Left ventricle myocardium inferior (tissue), 1 donor: ENCODE measurements at regions not wholly inside any gene's neighbourhood (a gene's known extent, or its start where the extent isn't known, plus 50 kb on each side); places are given as distances from the start of the nearest gene placed in this dataset.

Experiments used
- DNase-seq: peaks from one replicate; pipeline ENCODE4 v3.0.0-alpha.2; 2020
- H3K27ac ChIP-seq: fragments of 200-600 bp; replicated peaks from 2 replicates; pipeline ENCODE4 v1.8.0; 2021
- H3K27me3 ChIP-seq: fragments of 200-600 bp; 2 replicates; pipeline ENCODE4 v1.8.0; 2021; ENCODE audit warnings: low read depth
- H3K36me3 ChIP-seq: fragments of 200-600 bp; 2 replicates; pipeline ENCODE4 v1.8.0; 2021
- H3K4me1 ChIP-seq: fragments of 200-600 bp; 2 replicates; pipeline ENCODE4 v1.8.0; 2021
- H3K4me3 ChIP-seq: fragments of 200-600 bp; 2 replicates; pipeline ENCODE4 v1.8.0; 2021; ENCODE audit warnings: mild to moderate bottlenecking, moderate library complexity
- H3K9me3 ChIP-seq: fragments of 200-600 bp; replicated peaks from 2 replicates; pipeline ENCODE4 v1.8.0; 2021
- CTCF ChIP-seq: fragments of 200-600 bp; IDR thresholded peaks from 2 replicates; pipeline ENCODE4 v1.8.0; 2021; ENCODE audit warnings: antibody characterized with exemption, mild to moderate bottlenecking, borderline replicate concordance
- intact Hi-C: fragments of 100-400 bp; cut with micrococcal nuclease; formaldehyde crosslinking; loops from one replicate; pipeline ENCODE4 v1.11.0; 2022
- donor health status: DM: no; HTN: yes; CAD: no; lungs with severe emphysema.

- no peak for DNase-seq
- Histone ChIP-seq H3K36me3 (no peaks in the 10 kb centered on the region), H3K9me3 (no peaks in the 10 kb centered on the region), H3K4me1 (no peaks in the 10 kb centered on the region), H3K27me3 (no peaks in the 10 kb centered on the region), H3K27ac (no peak overlapping the region), H3K4me3 (no peak overlapping the region)
- no peak for TF ChIP-seq CTCF
- intact Hi-C loops, result no loop called here
These were observed 60.9 kb upstream of the COL1A2 start for GRCh38 chr7:94333810-94334209.

DNA sequence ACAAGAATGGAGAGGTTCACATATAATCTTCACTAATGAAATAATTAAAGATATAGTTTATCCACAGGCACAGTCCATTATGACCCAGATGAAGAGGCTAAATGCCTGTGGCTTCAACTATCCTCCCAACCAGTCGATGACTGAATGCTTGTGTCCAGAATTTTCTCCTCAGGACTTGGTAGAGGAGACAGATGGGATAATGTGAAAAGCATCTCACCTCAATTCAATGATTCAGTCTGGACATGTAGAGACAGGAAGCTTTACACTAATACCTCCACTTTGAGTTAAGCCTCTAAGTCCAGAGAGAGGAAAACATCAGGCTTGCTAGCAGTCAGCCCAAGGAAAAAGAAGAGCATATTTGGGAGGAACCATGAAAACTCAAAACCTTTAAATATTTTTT is 59.1 kb upstream of the COL1A2 start:
- DNase-seq, result no peak
- intact Hi-C loops, result no loop called here
- H3K36me3 ChIP-seq, result no peaks in the 10 kb centered on the region
- H3K27me3 ChIP-seq, result no peaks in the 10 kb centered on the region
- H3K4me1 ChIP-seq, result no peaks in the 10 kb centered on the region
- TF ChIP-seq CTCF, result no peak
- H3K27ac ChIP-seq, result no peak overlapping the region
- no peaks in the 10 kb centered on the region for H3K9me3 ChIP-seq
- no peak overlapping the region for H3K4me3 ChIP-seq

GRCh38 chr7:94336009-94336408 is 58.7 kb upstream of the COL1A2 start:
- DNase-seq, result no peak
- no peaks in the 10 kb centered on the region for H3K9me3 ChIP-seq
- intact Hi-C loops, result no loop called here
- no peak for TF ChIP-seq CTCF
- H3K36me3 ChIP-seq, result no peaks in the 10 kb centered on the region
- no peaks in the 10 kb centered on the region for H3K4me1 ChIP-seq
- no peak overlapping the region for H3K4me3 ChIP-seq
- H3K27me3 ChIP-seq, result no peaks in the 10 kb centered on the region
- no peak overlapping the region for H3K27ac ChIP-seq

DNA sequence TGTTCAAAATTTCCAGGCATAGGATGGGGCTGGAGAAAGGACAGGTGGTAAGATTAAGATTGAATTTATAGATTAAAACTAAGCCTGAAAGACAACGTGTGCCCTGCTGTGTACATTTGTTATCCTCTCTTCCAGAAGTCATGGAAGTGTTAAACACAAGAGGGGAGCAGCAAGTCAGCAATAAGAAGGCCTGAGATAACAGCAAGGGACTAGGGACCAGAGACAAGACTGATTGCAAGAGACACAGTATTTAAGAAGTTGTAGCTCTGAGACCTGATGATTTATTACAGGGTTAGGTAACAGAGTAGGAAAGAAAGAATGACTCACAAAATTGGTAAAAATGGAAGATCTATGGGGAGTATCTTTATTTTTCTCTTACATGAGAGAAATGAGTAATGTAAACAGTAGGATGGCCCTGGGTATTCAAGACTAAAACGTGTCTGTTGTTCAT is 55.7 kb upstream of the COL1A2 start:
- Histone ChIP-seq H3K9me3 (no peaks in the 10 kb centered on the region), H3K27ac (no peak overlapping the region), H3K36me3 (no peaks in the 10 kb centered on the region), H3K4me1 (no peaks in the 10 kb centered on the region), H3K27me3 (no peaks in the 10 kb centered on the region), H3K4me3 (no peak overlapping the region)
- no peak for TF ChIP-seq CTCF
- no peak for DNase-seq
- intact Hi-C loops, result no loop called here

GRCh38 chr7:94344826-94345225 is 49.9 kb upstream of the COL1A2 start:
- Histone ChIP-seq H3K4me1 (no peaks in the 10 kb centered on the region), H3K27ac (no peak overlapping the region), H3K4me3 (no peak overlapping the region), H3K27me3 (no peaks in the 10 kb centered on the region), H3K36me3 (no peaks in the 10 kb centered on the region), H3K9me3 (no peaks in the 10 kb centered on the region)
- TF ChIP-seq CTCF, result no peak
- no peak for DNase-seq
- intact Hi-C loops, result no loop called here
